Body of pancreas (tissue), 4 donors: ENCODE measurements at regions not wholly inside any gene's neighbourhood (a gene's known extent, or its start where the extent isn't known, plus 50 kb on each side); places are given as distances from the start of the nearest gene placed in this dataset.

Experiments
- ATAC-seq: fragments of 150-250 bp; one replicate; pipeline ENCODE4 v1.9.1; 2016
- DNase-seq, 4 donors: peaks; one replicate each; pipeline ENCODE4 v3.0.0-alpha.2; 2019
- H3K27ac ChIP-seq, 4 donors: fragments of 200-600 bp; sonication (generic); 1 replicate in 3 of 4; 2 replicates in 1 of 4; pipeline versions ENCODE4 v1.5.1 to v1.6.1; 2016 to 2019; ENCODE audit warnings: mild to moderate bottlenecking in 1 of 4, mixed read lengths in 1 of 4, moderate library complexity in 1 of 4
- H3K27me3 ChIP-seq, 2 donors: fragments of 200-600 bp; sonication (generic); one replicate each; pipeline ENCODE4 v1.6.0; 2016; ENCODE audit warnings: mild to moderate bottlenecking in 1 of 2
- H3K36me3 ChIP-seq, 2 donors: fragments of 200-600 bp; sonication (generic); replicated peaks in 1 of 2; 2 replicates each; pipeline ENCODE4 v1.5.1; 2016; ENCODE audit warnings: low read depth in 2 of 2; ENCODE audit not compliant: insufficient read depth in 1 of 2
- H3K4me1 ChIP-seq: fragments of 200-600 bp; sonication (generic); one replicate; pipeline ENCODE4 v1.6.0; 2016
- H3K4me3 ChIP-seq, 2 donors: fragments of 200-600 bp; sonication (generic); 1 replicate in 1 of 2; 2 replicates in 1 of 2; pipeline ENCODE4 v1.5.1; 2016 to 2019
- H3K9me3 ChIP-seq, 3 donors: fragments of 200-600 bp; sonication (generic); 1 replicate in 2 of 3; 2 replicates in 1 of 3; pipeline ENCODE4 v1.5.1; 2016
- CTCF ChIP-seq, 7 experiments: fragments of 450-650 bp in 4 of 7; fragments of 200-600 bp in 3 of 7; sonication (generic) in 3 of 7; IDR thresholded peaks; one replicate each; pipeline ENCODE4 v1.5.1; 2016 to 2019; ENCODE audit warnings: antibody characterized with exemption in 7 of 7
- POLR2A ChIP-seq, 3 donors: fragments of 450-650 bp; IDR thresholded peaks; one replicate each; pipeline ENCODE4 v1.6.1; 2016; ENCODE audit warnings: antibody characterized with exemption in 3 of 3, mild to moderate bottlenecking in 2 of 3
- WGBS, 2 donors: methylation state at CpG; one replicate each; pipeline ENCODE4 v1.1.5; 2017; 5-methylcytosine and 5-hydroxymethylcytosine counted together
- intact Hi-C: fragments of 100-400 bp; cut with DNase I; formaldehyde crosslinking; loops from one replicate; pipeline ENCODE4 v1.15.1; 2023

- 85 to 87% methylated on average over 5 of the region's 5 CpGs for WGBS, 2 donors
- no peak overlapping the region for H3K4me3 ChIP-seq
- ATAC-seq (no peak), DNase-seq (no peak)
- no peaks in the 10 kb centered on the region for H3K27me3 ChIP-seq
- no peaks in the 10 kb centered on the region for H3K36me3 ChIP-seq
- H3K9me3 ChIP-seq = no peaks in the 10 kb centered on the region
- H3K27ac ChIP-seq = no peak overlapping the region
- TF ChIP-seq CTCF (IDR thresholded peaks at IDR 0.05) (no peak), POLR2A (IDR thresholded peaks at IDR 0.05) (no peak)
- intact Hi-C loops = no loop called here
- H3K4me1 ChIP-seq = no peaks in the 10 kb centered on the region
Observed at GRCh38 chr4:112966701-112967488, 82.6 kb upstream of the ANK2 start.

GRCh38 chr4:112968451-112969159, 80.8 kb upstream of the ANK2 start:
- ATAC-seq = no peak
- H3K36me3 ChIP-seq = no peaks in the 10 kb centered on the region
- H3K27ac ChIP-seq = no peak overlapping the region
- no peak for TF ChIP-seq CTCF (IDR thresholded peaks at IDR 0.05)
- TF ChIP-seq POLR2A (IDR thresholded peaks at IDR 0.05) = no peak
- H3K27me3 ChIP-seq = no peaks in the 10 kb centered on the region
- H3K4me1 ChIP-seq = no peaks in the 10 kb centered on the region
- intact Hi-C loops = no loop called here
- no peak for DNase-seq
- H3K9me3 ChIP-seq = no peaks in the 10 kb centered on the region
- H3K4me3 ChIP-seq = no peak overlapping the region

- Histone ChIP-seq H3K27ac (no peak overlapping the region), H3K27me3 (no peaks in the 10 kb centered on the region), H3K4me1 (no peaks in the 10 kb centered on the region), H3K4me3 (no peak overlapping the region), H3K36me3 (no peaks in the 10 kb centered on the region), H3K9me3 (no peaks in the 10 kb centered on the region)
- 80 to 89% methylated on average over 2 of the region's 2 CpGs for WGBS, 2 donors
- ATAC-seq (no peak), DNase-seq (no peak)
- intact Hi-C loops = no loop called here
- TF ChIP-seq POLR2A (IDR thresholded peaks at IDR 0.05) = no peak
- no peak for TF ChIP-seq CTCF (IDR thresholded peaks at IDR 0.05)
Observed at GRCh38 chr4:112970903-112971302, 78.5 kb upstream of the ANK2 start.

GRCh38 chr4:112973750-112974251, 75.7 kb upstream of the ANK2 start:
- Histone ChIP-seq H3K9me3 (no peaks in the 10 kb centered on the region), H3K36me3 (no peaks in the 10 kb centered on the region), H3K27ac (no peak overlapping the region), H3K27me3 (no peaks in the 10 kb centered on the region), H3K4me3 (no peak overlapping the region), H3K4me1 (no peaks in the 10 kb centered on the region)
- TF ChIP-seq CTCF (IDR thresholded peaks at IDR 0.05) (no peak), POLR2A (IDR thresholded peaks at IDR 0.05) (no peak)
- ATAC-seq (no peak), DNase-seq (no peak)
- intact Hi-C loops = no loop called here
- WGBS, 2 donors = 67 to 73% methylated on average over 2 of the region's 2 CpGs
